Stimulated activated CD4-positive, alpha-beta T cell treated with anti-CD3 and anti-CD28 coated beads, Interleukin-2, amount 100 ng/mL, for 48 hours (primary cell): ENCODE measurements at regions not wholly inside any gene's neighbourhood (a gene's known extent, or its start where the extent isn't known, plus 50 kb on each side); places are given as distances from the start of the nearest gene placed in this dataset.

Source experiments
- DNase-seq, 2 donors: peaks; one replicate each; pipeline ENCODE4 v3.0.0-alpha.2; 2020

DNA sequence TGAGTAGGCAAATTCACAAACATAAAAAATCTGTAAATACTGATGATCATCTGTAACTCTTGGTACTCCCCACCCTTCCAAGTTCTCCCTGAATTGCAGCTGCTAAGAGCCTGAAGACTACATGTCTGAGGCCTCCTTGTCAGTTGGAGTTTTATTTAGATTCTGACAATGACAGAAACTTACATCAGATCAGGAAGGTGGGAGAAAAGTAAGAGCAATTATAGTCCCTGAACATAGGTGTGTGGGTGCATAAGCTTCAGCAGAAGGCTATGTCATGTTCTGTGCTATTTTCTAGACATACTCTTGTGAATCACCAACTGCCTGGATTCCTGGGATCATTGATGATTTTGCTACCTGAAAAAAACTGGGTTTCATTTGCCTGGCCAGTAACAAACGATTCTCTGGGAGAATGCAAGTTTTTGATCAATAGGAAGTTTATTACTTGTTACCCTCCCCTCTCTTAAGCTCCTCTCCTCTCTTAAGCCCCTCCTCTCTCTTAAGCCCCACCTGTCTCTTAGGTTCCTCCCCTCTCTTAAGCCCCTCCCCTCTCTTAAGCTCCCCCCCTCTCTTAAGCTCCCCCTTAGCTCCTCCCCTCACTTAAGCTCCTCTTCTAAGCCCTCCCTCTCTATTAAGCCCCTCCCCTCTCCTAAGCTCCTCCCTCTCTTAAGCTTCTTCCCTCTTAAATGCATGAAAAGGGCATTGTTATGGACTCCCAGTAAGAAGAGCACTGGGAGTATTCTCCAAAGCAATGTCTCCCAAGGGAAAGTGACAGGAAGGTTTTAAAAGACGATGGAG, 1183.4 kb upstream of the AUTS2 start:
- no peak for DNase-seq

DNA sequence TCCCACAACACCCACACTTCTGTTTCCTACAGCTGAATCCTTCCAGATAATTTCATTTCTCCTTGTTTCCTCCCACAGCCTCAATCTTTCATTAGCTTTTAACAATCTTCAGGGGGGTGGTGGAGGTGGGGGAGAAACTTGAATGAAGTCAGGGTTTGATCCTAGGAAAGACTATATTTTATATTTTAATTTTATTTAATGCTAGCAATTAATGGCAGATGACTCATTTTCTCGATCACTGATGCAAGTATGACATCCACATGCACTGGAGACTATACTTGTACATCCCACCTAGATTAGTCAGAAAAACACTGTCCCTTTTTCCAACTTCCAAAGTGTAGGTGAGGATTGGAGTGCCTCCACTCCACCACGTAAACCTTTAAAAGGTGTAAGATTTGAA, 1181.3 kb upstream of the AUTS2 start:
- no peak for DNase-seq

DNA sequence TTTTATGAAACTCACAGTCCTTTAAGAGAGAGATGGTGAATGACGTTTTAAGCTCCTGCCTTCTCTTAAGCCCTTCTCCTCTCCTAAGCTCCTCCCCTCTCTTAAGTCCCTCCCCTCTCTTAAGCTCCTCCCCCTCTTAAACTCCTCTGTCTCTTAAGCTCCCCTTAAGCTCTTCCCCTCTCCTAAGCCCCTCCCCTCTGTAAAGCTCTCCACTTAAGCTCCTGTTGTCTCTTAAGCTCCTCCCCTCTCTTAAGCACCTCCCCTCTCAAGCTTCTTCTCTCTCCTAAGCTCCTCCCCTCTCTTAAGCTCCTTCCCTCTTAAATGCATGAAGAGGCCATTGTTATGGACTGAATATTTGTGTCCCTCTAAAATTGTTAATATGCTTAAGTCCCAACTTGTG, 1180.6 kb upstream of the AUTS2 start:
- DNase-seq = no peak

DNA sequence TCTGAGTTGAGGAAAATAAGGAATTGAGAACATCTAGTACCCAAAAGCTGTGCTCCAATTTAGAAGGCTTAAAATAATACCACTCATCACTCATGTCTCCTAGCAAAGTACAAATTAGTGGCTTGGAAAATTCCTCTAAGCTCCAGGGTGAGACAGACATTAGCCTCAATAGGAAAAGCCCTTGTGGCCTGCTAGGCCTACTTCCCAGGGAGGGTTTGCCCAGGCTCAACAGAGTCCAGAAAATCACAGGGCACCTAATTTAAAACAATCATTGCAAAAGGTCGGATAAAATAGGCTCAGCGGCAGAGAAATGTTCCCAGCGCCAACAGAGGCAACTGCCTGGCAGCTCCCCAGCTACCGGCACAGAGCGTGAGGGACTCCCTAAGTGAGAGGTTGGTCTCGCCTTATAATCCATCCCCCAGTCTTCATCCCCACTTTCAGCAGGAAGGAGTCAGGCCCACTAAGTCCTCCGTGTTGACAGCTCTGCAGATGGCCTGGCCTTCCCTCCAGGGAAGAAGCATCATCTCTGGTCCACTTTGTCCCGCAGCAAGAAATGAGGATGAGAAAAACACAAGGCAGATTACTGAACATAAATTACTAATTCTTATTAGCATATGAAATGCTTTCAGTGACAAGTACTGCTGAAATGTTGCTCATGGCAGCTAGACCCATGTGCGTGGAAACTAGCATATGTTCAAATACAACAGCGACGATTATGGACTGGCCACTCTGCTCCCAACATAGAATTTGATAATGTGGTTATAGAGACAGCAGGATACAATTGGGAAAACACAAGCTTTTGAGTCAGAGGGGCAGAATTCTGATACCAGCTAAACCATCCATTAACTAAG, 1177.7 kb upstream of the AUTS2 start:
- DNase-seq = no peak

DNA sequence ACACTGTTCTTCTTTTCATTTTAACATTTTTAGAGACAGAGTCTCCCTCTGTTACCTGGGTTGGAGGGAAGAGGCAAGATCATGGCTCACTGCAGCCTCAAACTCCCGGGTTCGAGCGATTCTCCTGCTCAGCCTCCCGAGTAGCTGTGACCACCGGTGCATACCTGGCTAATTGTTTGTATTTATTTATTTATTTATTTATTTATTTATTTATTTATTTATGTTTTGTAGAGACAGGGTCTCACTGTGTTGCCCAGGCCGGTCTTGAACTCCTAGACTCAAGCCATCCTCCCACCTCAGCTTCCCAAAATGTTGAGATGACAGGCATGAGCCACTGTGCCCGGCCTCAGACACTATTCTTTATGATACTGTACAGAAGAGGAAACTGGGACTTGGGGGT, 1176.6 kb upstream of the AUTS2 start:
- no peak for DNase-seq

DNA sequence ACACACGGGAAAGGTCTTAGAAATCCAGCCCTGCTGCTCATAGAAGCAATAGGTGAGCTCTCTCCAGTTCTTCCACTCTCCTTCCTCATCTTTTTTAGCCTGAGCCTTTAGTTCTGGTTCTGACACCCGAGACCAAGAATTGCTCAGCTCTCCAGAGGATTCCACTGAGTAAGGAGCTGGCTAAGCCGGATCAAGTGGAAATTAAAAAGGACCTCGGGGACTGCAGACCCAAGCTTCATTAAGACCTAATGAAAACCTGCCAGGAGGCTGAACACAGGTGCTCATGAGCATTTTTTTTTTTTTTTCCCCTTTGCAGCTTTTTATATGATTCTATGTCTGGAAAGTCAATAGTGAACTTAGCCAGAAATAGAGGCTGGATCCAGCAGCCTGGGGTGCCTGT, 1176.0 kb upstream of the AUTS2 start:
- DNase-seq = no peak

DNA sequence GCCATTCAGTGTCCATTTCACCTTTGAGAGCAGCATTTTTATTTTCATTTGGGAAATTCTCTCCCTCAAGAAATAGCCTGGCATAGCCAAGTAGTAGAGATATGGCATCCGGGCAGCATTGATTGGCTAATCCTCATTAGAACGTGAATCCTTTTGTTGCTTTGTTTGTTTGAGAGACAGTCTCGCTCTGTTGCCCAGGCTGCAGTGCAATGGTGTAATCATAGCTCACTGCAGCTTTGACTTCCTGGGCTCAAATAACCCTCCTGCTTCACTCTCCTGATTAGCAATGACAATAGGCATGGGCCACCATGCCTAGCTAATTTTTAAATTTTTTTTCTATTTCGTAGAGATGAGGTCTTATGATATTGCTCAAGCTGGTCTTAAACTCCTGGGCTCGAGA, 1174.9 kb upstream of the AUTS2 start:
- DNase-seq = no peak

DNA sequence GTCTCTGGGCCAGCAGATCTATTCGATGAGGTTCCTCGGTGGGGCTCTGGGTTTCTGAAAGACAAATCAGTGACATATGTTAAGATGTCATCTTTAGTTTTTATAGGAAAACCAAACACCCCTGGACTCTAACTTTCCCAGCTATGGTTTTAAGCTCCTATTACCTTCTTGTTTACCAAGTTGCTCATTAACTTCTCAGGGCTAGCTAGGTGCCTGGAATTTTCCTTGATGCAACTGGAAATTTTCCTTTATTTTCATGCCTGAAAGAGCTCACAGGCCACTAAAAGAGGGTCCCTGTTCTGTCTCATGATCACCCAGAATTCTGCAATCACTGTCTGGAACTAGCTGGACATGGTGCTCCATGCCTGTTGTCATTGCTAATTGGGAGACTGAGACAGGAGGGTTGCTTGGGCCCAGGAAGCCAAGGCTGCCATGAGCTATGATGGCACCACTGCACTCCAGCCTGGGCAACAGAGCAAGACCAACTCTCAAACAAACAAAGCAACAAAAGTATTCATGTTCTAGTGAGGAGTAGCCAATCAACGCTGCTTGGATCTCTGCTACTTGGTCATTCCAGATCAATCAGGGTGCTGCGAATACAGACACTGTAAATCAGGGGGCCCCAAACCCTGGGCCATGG, 1173.5 kb upstream of the AUTS2 start:
- no peak for DNase-seq

DNA sequence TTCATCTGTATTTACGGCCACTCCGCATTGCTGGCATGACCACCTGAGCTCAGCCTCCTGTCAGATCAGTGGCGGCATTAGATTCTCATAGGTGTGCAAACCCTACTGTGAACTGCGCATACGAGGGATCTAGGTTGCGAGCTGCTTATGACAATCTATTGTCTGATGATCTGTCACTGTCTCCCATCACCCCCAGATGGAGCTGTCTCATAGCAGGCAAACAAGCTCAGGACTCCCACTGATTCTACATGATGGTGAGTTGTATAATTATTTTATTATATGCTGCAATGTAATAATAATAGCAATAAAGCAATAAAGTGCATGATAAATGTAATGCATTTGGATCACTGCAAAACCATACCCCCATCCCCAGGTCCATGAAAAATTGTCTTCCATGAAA, 1172.9 kb upstream of the AUTS2 start:
- DNase-seq = no peak

DNA sequence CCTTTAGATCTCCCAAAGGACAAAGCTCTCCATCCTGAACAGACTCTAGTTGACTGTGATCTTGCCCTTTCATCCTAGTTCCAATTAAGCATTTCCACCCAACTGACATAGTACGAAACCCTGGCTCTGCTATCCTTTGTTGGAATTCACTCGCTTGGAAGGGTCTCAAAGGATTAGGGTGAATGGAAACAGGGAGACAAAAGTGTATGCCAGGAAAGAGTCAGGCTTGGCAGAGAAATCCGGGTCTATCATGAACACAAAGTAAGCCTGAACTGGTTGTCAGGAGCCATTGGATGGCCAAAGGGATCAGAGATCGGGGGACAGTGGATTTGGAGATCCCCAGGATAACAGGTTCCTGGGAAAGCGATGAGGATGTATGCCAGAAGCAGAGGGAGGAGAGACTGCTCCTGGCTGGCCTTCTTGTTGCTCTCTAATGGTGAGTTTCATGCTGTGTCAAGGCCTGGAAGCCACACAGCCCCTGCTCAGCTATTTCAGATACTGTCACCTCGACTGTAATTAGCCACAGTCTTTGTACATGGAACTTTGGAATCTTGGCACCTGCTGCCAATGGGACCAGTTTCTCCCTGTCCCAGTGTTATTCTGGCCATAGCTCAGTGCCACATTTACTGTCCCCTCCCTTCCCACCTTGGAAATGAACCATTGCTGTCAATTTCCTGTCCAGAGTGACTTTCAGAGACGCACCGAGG, 1168.7 kb upstream of the AUTS2 start:
- DNase-seq = no peak

DNA sequence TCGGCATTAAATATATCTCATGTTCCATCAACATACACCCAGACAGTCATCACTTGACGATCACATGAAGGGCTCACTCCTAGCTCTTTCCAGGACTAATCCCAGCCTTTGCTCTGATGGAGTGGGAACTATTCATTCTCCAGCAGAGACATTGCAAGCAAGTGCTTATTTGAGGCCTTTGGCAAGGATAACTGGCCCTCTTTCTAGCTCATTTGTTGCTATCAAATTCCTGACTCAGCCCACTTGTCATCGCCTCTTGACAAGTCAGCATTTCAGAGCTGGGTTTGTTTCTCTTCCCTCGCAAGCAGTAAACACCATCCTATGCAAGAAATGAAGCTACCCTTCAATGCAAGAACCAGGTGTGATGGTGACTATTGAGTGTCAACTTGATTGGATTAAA, 1165.7 kb upstream of the AUTS2 start:
- no peak for DNase-seq

DNA sequence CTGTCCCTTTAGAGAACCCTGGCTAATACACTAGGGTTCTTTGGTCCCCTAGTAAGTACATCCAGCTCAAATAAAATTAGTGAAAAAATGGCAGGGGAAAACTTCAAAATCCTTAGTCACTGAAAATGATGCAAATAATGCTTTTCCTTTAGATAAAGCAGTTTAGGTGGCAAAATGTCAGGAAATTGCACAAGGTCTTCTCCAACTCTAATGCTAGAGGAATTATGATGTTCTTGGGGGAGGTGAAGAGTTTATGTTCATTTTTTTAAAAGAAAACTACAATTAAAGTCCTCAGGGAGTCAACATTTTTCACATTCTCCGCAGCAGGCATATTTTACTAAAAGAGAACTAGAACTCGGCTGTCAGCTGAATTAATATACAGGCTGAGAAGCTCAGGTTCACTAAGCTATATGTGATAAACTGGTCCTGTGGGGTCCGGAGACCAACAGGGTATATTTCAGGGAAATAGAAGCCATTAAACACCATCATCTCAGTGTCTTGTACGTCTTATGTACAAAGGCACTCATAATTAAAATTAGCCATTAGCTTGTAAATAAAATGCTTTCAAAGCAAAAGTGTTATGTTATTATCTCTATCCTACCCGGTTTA, 1164.7 kb upstream of the AUTS2 start:
- no peak for DNase-seq

DNA sequence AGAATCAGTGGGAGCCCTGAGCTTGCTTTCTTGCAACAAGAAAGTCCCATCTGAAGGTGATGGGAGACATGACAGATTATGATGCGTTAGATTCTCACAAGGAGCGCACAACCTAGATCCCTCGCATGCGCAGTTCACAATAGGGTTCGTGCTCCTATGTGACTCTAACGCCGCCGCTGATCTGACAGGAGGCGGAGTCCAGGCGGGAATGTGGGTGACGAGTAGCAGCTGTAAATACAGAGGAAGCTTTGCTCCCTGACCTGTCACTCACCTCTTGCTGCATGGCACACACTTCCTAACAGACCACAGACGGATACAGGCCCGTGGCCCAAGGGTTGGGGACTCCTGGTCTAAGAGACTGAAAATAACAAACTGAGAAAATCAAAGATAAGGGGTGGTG, 1163.4 kb upstream of the AUTS2 start:
- DNase-seq = no peak

DNA sequence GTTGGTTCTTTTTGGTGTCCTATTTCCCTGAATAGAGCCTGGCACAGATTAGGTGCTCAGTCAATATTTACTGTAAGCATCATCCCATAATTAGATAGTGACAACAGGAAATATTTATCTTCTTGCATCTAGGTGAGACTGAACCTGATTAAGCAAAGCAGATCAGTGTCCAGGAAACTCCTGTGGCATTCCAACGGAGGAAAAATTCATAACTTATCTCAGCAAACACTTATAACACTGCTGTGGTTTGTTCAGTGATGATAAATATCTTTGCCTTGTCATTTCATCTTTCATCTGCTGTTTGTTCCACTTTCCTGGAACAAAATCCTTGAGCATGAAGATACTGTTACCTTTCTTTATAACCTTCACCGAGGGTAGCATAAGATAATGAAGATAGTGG, 1160.3 kb upstream of the AUTS2 start:
- no peak for DNase-seq

DNA sequence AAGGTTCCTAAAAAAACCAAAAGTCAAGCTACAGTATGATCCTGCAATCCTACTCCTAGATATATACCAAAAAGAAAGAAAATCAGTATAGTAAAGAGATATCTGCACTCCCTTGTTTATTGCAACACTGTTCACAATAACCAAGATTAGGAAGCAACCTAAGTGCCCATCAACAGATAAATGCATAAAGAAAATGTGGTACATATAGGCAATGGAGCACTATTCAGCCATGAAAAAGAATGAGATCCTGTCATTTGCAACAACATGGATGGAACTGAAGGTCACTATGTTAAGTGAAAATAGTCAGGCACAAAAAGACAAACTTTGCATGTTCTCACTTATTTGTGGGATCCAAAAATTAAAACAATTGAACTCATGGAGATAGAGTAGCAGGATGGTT, 1159.5 kb upstream of the AUTS2 start:
- no peak for DNase-seq

DNA sequence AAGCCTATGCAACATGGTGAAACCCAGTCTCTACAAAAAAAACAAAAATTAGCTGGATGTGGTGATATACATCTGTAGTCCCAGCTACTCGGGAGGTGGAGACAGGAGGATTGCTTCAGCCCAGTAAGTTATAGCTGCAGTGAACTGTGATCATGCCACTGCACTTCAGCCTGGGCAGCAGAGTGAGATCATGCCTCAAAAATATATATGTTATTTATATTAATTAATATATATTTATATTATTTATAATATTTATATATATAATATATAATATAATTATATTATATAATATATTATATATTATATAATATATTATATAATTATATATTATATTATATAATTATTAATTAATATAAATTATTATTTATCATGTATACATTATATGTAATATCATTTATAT, 1158.4 kb upstream of the AUTS2 start:
- no peak for DNase-seq

DNA sequence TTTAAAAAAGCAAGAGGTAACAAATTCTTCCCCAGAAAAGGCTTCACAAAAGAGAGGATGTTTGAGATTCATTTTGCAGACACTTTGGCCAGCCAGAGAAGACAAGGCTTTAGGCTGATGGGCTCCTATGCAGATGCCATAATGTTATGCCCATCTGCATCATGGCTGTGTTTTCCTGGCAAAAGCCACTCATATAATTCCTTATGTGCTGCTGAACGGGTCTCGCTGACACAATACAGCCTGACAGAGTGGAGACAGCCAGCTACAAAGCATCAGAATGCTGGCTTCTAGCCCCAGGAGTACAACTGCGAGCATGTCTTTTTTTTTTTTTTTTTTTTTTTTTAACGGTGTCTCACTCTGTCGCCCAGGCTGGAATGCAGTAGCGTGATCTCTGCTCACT, 1157.4 kb upstream of the AUTS2 start:
- DNase-seq = no peak

DNA sequence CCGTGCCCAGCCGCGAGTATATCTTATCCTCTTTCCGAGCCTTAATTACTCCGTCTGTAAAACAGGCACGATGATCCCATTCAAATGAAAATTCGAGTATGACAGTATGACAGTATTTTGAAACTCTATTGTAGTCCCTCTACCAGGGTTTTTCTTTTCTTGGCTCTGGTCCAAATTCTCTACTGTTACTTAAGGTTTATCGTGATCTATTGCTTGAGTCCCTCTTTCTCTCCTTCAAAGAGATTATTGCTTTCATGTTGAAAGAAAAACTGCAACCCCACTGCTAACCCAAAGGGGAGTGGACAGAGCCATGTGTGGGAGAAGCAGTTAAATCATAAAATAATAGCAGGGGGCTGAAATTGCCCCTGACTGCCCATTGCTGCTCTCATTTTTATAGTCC, 1156.6 kb upstream of the AUTS2 start:
- no peak for DNase-seq

DNA sequence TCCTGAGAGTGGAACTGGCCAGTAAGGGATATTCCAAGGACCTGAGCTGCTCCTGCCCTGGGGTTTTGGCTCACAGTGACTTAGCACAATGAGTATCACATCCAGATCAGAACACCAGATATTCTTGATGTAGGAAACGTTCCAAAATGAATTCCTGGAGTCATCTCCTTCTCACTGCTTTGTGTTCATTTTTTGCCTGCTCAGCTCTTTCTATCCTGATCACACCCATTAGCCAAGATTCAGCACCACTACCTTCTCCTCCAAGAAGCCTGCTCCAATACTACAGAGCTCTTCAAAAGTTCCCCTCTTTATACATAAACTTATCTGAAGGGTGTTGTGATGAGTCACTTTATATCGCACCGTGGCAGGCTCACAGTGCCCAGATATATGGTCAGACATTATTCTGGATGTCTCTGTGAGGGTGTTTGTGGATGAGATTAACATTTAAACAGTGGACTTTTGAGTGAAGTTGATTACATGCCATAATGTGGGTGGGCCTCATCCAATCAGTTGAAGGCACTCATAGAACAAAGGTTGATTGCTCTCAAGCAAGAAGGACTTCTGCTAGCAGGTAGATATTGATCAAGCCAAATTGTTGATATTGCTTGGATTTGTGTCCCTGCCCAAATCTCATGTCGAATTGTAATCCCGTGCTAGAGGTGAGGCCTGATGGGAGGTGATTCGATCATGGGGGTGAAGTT, 1155.2 kb upstream of the AUTS2 start:
- no peak for DNase-seq

DNA sequence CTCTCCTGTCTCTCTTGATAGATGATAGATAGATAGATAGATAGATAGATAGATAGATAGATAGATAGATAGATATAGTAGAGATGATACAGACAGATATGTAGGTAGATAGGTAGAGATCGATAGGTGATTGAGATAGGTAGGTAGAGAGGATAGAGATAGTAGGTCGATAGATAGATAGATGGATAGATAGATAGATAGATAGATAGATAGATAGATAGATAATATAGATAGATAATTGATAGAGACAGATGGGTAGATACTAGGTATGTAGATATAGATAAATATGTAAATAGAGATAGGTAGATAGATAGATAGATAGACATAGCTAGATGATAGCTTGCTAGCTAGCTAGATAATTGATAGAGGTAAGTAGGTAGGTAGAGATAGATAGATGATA, 1154.2 kb upstream of the AUTS2 start:
- DNase-seq = no peak

DNA sequence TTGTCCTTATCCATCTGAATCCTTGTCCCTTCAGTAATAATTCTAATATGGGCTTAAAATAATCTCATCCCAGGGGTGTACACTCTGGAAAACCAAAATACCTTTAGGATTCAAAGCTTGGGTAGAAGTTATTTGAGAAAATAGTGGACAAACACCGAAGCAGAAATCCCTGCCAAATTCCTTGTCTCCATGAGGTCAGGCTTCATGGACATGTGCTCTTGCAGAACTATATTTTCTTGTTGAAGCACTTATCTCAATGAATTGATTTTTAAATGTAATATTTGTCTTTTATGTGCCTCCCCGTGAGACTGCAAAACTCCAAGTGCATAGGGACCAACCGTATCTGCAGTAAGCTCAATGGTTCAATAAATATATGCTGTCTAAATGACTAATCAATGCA, 1153.3 kb upstream of the AUTS2 start:
- no peak for DNase-seq

DNA sequence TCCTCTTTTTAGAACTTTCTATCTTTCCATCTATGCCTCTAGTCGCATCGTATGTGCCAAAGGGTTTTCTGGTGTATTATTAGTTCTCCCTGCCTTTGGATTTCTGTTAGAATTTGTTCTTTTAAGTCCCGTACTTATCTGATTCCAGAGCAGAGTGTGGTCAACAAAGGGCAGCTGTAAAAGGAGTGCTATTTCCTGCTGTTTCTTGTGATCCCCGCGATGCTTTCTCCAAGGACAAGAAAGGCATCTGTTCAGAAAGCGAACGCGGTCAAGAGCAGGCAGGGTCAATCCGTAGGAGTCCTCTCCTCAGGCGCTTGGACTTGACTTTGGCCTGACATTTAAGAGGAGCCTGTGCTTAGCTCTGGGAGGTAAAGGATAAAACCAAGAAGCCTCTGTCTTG, 1152.1 kb upstream of the AUTS2 start:
- DNase-seq = no peak
